H1 (cell line): ENCODE measurements at regions not wholly inside any gene's neighbourhood (a gene's known extent, or its start where the extent isn't known, plus 50 kb on each side); places are given as distances from the start of the nearest gene placed in this dataset.

Experiments used
- CTCF ChIA-PET: fragments of 300-600 bp; sonication (Branson Sonifier 250); formaldehyde crosslinking; loops from one replicate; lab custom pipeline; 2021; ENCODE audit not compliant: partially characterized antibody; lab: Charles Lee
- POLR2A ChIA-PET: fragments of 300-600 bp; sonication (Branson Sonifier 250); formaldehyde crosslinking; loops from one replicate; lab custom pipeline; 2021; ENCODE audit warnings: inconsistent platforms; ENCODE audit not compliant: partially characterized antibody; lab: Charles Lee
- DNase-seq, 2 experiments: peaks; one replicate each; pipeline versions ENCODE4 v3.0.0 to v3.0.0-alpha.2; 2010 to 2022; ENCODE audit warnings: low spot score in 2 of 2, low read depth in 1 of 2, mixed read lengths in 1 of 2
- FAIRE-seq: peaks from 2 replicates; lab custom pipeline; 2011; peaks lifted over from hg19 to GRCh38; lab: Jason Lieb, UNC
- H2AFZ ChIP-seq: 2 replicates; pipeline ENCODE4 v1.8.1; 2012; ENCODE audit warnings: low read length, inconsistent platforms
- H2AK5ac ChIP-seq: 2 replicates; pipeline ENCODE4 v1.6.1; 2013; ENCODE audit warnings: low read depth, low read length
- H2BK120ac ChIP-seq: replicated peaks from 2 replicates; pipeline ENCODE3; 2013; ENCODE audit warnings: low read depth, low read length, inconsistent platforms
- H2BK12ac ChIP-seq: 2 replicates; pipeline ENCODE4 v1.6.1; 2013; ENCODE audit warnings: low read depth, low read length
- H2BK15ac ChIP-seq: 2 replicates; pipeline ENCODE4 v1.6.1; 2013; ENCODE audit warnings: low read length
- H2BK20ac ChIP-seq: 2 replicates; pipeline ENCODE4 v1.6.1; 2013; ENCODE audit warnings: low read length
- H2BK5ac ChIP-seq: 2 replicates; pipeline ENCODE4 v1.6.1; 2013; ENCODE audit warnings: low read depth, low read length
- H3K14ac ChIP-seq: 2 replicates; pipeline ENCODE4 v1.6.1; 2013; ENCODE audit warnings: inconsistent platforms; ENCODE audit not compliant: insufficient read length
- H3K18ac ChIP-seq: 2 replicates; pipeline ENCODE4 v1.6.1; 2013; ENCODE audit warnings: low read length; ENCODE audit errors: extremely low read depth
- H3K23ac ChIP-seq: 2 replicates; pipeline ENCODE4 v1.6.1; 2013; ENCODE audit warnings: inconsistent platforms; ENCODE audit not compliant: insufficient read length
- H3K23me2 ChIP-seq: 2 replicates; pipeline ENCODE4 v1.6.1; 2013; ENCODE audit warnings: low read depth, low read length
- H3K27ac ChIP-seq: 2 replicates; pipeline ENCODE4 v1.6.1; 2011; ENCODE audit warnings: low read depth, low read length, inconsistent platforms
- H3K27me3 ChIP-seq, 4 experiments: replicated peaks in 1 of 4; 1 replicate in 1 of 4; 2 replicates in 3 of 4; pipeline versions ENCODE4 v1.6.1 to v1.8.1; 2011 to 2013; ENCODE audit warnings: low read length in 3 of 4, mild to moderate bottlenecking in 3 of 4, inconsistent platforms in 2 of 4, mixed read lengths in 2 of 4, moderate library complexity in 1 of 4; ENCODE audit not compliant: control insufficient read depth in 3 of 4, insufficient read depth in 3 of 4; ENCODE audit errors: extremely low read depth in 1 of 4
- H3K36me3 ChIP-seq, 4 experiments: 2 replicates each; pipeline versions ENCODE4 v1.6.1 to v1.8.1; 2011 to 2013; ENCODE audit warnings: mild to moderate bottlenecking in 4 of 4, low read length in 3 of 4, moderate library complexity in 2 of 4, control low read depth in 1 of 4, inconsistent platforms in 1 of 4; ENCODE audit not compliant: insufficient read depth in 4 of 4, control insufficient read depth in 2 of 4
- H3K4ac ChIP-seq: replicated peaks from 2 replicates; pipeline ENCODE3; 2013; ENCODE audit warnings: low read length, low read depth, mixed read lengths, inconsistent platforms; ENCODE audit not compliant: insufficient read length
- H3K4me1 ChIP-seq, 4 experiments: replicated peaks in 1 of 4; 1 replicate in 1 of 4; 2 replicates in 3 of 4; pipeline versions ENCODE4 v1.6.1 to v1.8.1; 2011 to 2013; ENCODE audit warnings: low read length in 3 of 4, inconsistent platforms in 2 of 4, mixed read lengths in 1 of 4; ENCODE audit not compliant: insufficient read depth in 4 of 4, control insufficient read depth in 3 of 4
- H3K4me2 ChIP-seq, 2 experiments: 2 replicates each; pipeline versions ENCODE4 v1.6.1 to v1.8.1; 2011 to 2013; ENCODE audit warnings: low read depth in 2 of 2, low read length in 2 of 2, control low read depth in 1 of 2, inconsistent platforms in 1 of 2, mild to moderate bottlenecking in 1 of 2; ENCODE audit not compliant: insufficient read depth in 1 of 2
- H3K4me3 ChIP-seq, 4 experiments: fragments of 200-600, 300-600 bp in 1 of 4; sonication (generic), shearing (Covaris generic), sonication (Bioruptor Twin) in 1 of 4; 2 replicates each; pipeline versions ENCODE4 v1.5.1 to v1.8.1; 2011 to 2016; ENCODE audit warnings: low read length in 4 of 4, low read depth in 3 of 4, control low read depth in 2 of 4, inconsistent platforms in 2 of 4, mild to moderate bottlenecking in 2 of 4, mixed read lengths in 1 of 4, moderate library complexity in 1 of 4; ENCODE audit not compliant: insufficient read depth in 2 of 4; ENCODE audit errors: extremely low read depth in 1 of 4
- H3K56ac ChIP-seq: replicated peaks from 2 replicates; pipeline ENCODE3; 2013; ENCODE audit warnings: low read depth, mild to moderate bottlenecking, mixed read lengths, low read length, inconsistent platforms; ENCODE audit not compliant: insufficient read length
- H3K79me1 ChIP-seq: 2 replicates; pipeline ENCODE4 v1.6.1; 2013; ENCODE audit warnings: low read depth, low read length, control low read depth
- H3K79me2 ChIP-seq, 2 experiments: 2 replicates each; pipeline versions ENCODE4 v1.6.1 to v1.8.1; 2012 to 2013; ENCODE audit warnings: low read length in 2 of 2, mild to moderate bottlenecking in 2 of 2, inconsistent platforms in 1 of 2; ENCODE audit not compliant: insufficient read depth in 2 of 2, control insufficient read depth in 1 of 2
- H3K9ac ChIP-seq, 4 experiments: replicated peaks in 1 of 4; 1 replicate in 1 of 4; 2 replicates in 3 of 4; pipeline versions ENCODE4 v1.6.1 to v1.8.1; 2011 to 2013; ENCODE audit warnings: low read depth in 3 of 4, low read length in 3 of 4, control low read depth in 2 of 4, mild to moderate bottlenecking in 2 of 4, moderate library complexity in 2 of 4, inconsistent platforms in 1 of 4; ENCODE audit errors: extremely low read depth in 1 of 4
- H3K9me3 ChIP-seq, 2 experiments: 2 replicates each; pipeline versions ENCODE4 v1.6.1 to v1.8.1; 2012 to 2013; ENCODE audit warnings: mild to moderate bottlenecking in 2 of 2, moderate library complexity in 2 of 2, control low read depth in 1 of 2, inconsistent platforms in 1 of 2, low read depth in 1 of 2, low read length in 1 of 2, mixed read lengths in 1 of 2; ENCODE audit not compliant: insufficient read depth in 2 of 2
- H4K20me1 ChIP-seq, 2 experiments: replicated peaks in 1 of 2; 2 replicates each; pipeline versions ENCODE3 to v1.8.1; 2011 to 2013; ENCODE audit warnings: inconsistent platforms in 2 of 2, low read length in 2 of 2, mild to moderate bottlenecking in 1 of 2; ENCODE audit not compliant: insufficient read depth in 2 of 2, control insufficient read depth in 1 of 2
- H4K5ac ChIP-seq: 2 replicates; pipeline ENCODE4 v1.6.1; 2013; ENCODE audit warnings: low read length, low read depth, mixed read lengths, inconsistent platforms; ENCODE audit not compliant: insufficient read length
- H4K8ac ChIP-seq: 2 replicates; pipeline ENCODE4 v1.8.0; 2013; ENCODE audit warnings: mild to moderate bottlenecking, moderate library complexity, low read length, inconsistent platforms; ENCODE audit not compliant: insufficient read depth; ENCODE audit errors: extremely low read depth
- H4K91ac ChIP-seq: replicated peaks from 2 replicates; pipeline ENCODE3; 2013; ENCODE audit warnings: low read length, mixed read lengths, inconsistent platforms; ENCODE audit not compliant: insufficient read length
- BRCA1 ChIP-seq: IDR thresholded peaks from 2 replicates; pipeline ENCODE4 v1.6.1; 2012; ENCODE audit warnings: low read depth, low read length, improper control_type of control experiment
- CBX8 ChIP-seq: fragments of 300-800, 300-1000 bp; sonication (generic); IDR thresholded peaks from 2 replicates; pipeline ENCODE4 v1.7.1; 2016; ENCODE audit warnings: low read depth, low read length, borderline replicate concordance
- CEBPB ChIP-seq: IDR thresholded peaks from 2 replicates; pipeline ENCODE4 v1.6.1; 2012; ENCODE audit warnings: low read depth, low read length
- CHD1 ChIP-seq: IDR thresholded peaks from 2 replicates; pipeline ENCODE4 v1.6.1; 2012; ENCODE audit warnings: low read depth, low read length, improper control_type of control experiment
- CREB1 ChIP-seq: IDR thresholded peaks from 2 replicates; pipeline ENCODE4 v1.6.1; 2012; ENCODE audit warnings: inconsistent platforms
- EGR1 ChIP-seq: IDR thresholded peaks from 2 replicates; pipeline ENCODE4 v1.6.1; 2011; ENCODE audit warnings: low read depth, low read length, borderline replicate concordance
- EZH2 ChIP-seq: fragments of 200-600 bp; sonication (generic); IDR thresholded peaks from 2 replicates; pipeline ENCODE4 v1.7.1; 2012; ENCODE audit warnings: low read depth, mild to moderate bottlenecking, moderate library complexity, low read length, inconsistent platforms; ENCODE audit not compliant: severe bottlenecking
- FOSL1 ChIP-seq: IDR thresholded peaks from 2 replicates; pipeline ENCODE4 v1.6.1; 2011; ENCODE audit warnings: mild to moderate bottlenecking, low read depth, low read length, moderate library complexity; ENCODE audit not compliant: insufficient read depth
- HDAC2 ChIP-seq, 2 experiments: fragments of 300-600 bp in 1 of 2; sonication (generic) in 1 of 2; IDR thresholded peaks; 2 replicates each; pipeline ENCODE4 v1.6.1; 2011 to 2012; ENCODE audit warnings: low read depth in 2 of 2, low read length in 2 of 2, mild to moderate bottlenecking in 2 of 2, moderate library complexity in 2 of 2, borderline replicate concordance in 1 of 2, inconsistent platforms in 1 of 2
- JUN ChIP-seq: IDR thresholded peaks from 2 replicates; pipeline ENCODE4 v1.6.1; 2011; ENCODE audit warnings: low read depth, mild to moderate bottlenecking, improper control_type of control experiment, low read length
- KDM5A ChIP-seq: fragments of 200-600 bp; IDR thresholded peaks from 2 replicates; pipeline ENCODE4 v1.7.1; 2012; ENCODE audit warnings: mild to moderate bottlenecking, low read length, inconsistent platforms, mixed read lengths
- MAFK ChIP-seq: IDR thresholded peaks from 2 replicates; pipeline ENCODE4 v1.6.1; 2012; ENCODE audit warnings: low read depth, mild to moderate bottlenecking, improper control_type of control experiment, low read length
- SRF ChIP-seq: IDR thresholded peaks from 2 replicates; pipeline ENCODE4 v1.6.1; 2011; ENCODE audit warnings: mild to moderate bottlenecking, low read depth, low read length, moderate library complexity
- YY1 ChIP-seq: IDR thresholded peaks from 2 replicates; pipeline ENCODE4 v1.6.1; 2011; ENCODE audit warnings: low read depth, mild to moderate bottlenecking, low read length
- ZNF274 ChIP-seq: IDR thresholded peaks from 2 replicates; pipeline ENCODE4 v1.7.0; 2012; ENCODE audit warnings: low read length, borderline replicate concordance; ENCODE audit errors: extremely low read depth
- WGBS, 2 experiments: shearing (Covaris generic) in 1 of 2; methylation state at CpG; one replicate each; pipeline versions ENCODE4 v1.1.6 to v1.1.7; 2013 to 2015; ENCODE audit warnings: low lambda C conversion rate in 2 of 2, mixed read lengths in 2 of 2, inconsistent platforms in 1 of 2, low coverage in 1 of 2, missing lambda C conversion rate in 1 of 2; ENCODE audit not compliant: insufficient replicate concordance in 2 of 2, insufficient coverage in 1 of 2, insufficient read length in 1 of 2; ENCODE audit errors: extremely low coverage in 1 of 2, missing lambda C conversion rate in 1 of 2; 5-methylcytosine and 5-hydroxymethylcytosine counted together

DNA sequence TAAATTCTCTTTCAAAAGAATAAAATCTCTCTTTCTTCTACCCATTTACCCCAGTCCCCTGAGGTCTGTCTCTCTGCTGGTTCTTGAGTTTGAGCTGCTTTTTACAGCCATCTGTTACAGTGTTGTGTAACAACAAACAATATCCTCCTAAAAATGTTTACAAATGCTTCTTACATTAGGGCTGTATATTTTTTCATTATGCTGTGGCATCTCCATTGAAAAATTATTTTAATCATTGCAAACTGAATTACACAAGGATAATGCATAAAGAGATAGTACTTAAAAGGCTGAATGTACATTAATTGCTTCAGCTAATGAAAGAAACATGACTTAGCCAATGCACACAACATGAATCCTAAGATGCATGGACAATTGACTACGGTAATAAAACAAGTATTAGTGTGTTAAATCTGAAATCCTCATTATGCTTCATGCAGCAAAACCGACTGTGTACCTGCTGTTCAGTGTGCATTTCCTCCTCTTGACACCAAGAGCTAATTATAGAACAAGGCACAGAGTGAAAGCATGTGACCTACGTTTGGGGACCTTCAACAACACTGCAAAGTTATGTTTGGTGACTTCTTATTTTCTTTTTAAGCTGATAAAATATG is 181.7 kb upstream of the RHOBTB1 start:
- H3K4me3 ChIP-seq, result no peak overlapping the region
- H3K9ac ChIP-seq, result no peak overlapping the region
- H3K18ac ChIP-seq, result no peak overlapping the region
- H2BK120ac ChIP-seq, result no peak overlapping the region
- H2BK20ac ChIP-seq, result no peak overlapping the region
- no peaks in the 10 kb centered on the region for H3K36me3 ChIP-seq
- no peak for DNase-seq
- no peaks in the 10 kb centered on the region for H3K4me1 ChIP-seq
- no peak overlapping the region for H3K4ac ChIP-seq
- ChIA-PET CTCF (no interaction called here), POLR2A (no interaction called here)
- no peak overlapping the region for H3K27ac ChIP-seq
- 88% methylated on average over 3 of the region's 3 CpGs; no CpG with 5 or more reads in 1 of the 2 experiments for WGBS, 2 experiments
- H3K23me2 ChIP-seq, result peaks cover 4% of the 10 kb centered on the region; the same call in 1 of the 2 replicates
- H4K91ac ChIP-seq, result no peak overlapping the region
- H2BK12ac ChIP-seq, result no peak overlapping the region
- FAIRE-seq, result no peak
- no peaks in the 10 kb centered on the region for H3K79me1 ChIP-seq
- H2AFZ ChIP-seq, result no peak overlapping the region
- no peaks in the 10 kb centered on the region for H3K79me2 ChIP-seq
- H4K5ac ChIP-seq, result no peak overlapping the region
- H3K56ac ChIP-seq, result no peak overlapping the region
- no peak overlapping the region for H2AK5ac ChIP-seq
- no peak overlapping the region for H3K14ac ChIP-seq
- H4K20me1 ChIP-seq, result no peaks in the 10 kb centered on the region
- no peak overlapping the region for H2BK15ac ChIP-seq
- H3K23ac ChIP-seq, result no peak overlapping the region
- H3K9me3 ChIP-seq, result no peaks in the 10 kb centered on the region
- H2BK5ac ChIP-seq, result no peak overlapping the region
- H4K8ac ChIP-seq, result no peak overlapping the region
- no peak overlapping the region for H3K4me2 ChIP-seq
- H3K27me3 ChIP-seq, result no peaks in the 10 kb centered on the region
- TF ChIP-seq KDM5A (no peak), CREB1 (no peak), CBX8 (no peak), EGR1 (no peak), FOSL1 (no peak), HDAC2 (IDR thresholded peaks at IDR 0.05; ENCODE audit: borderline replicate concordance in 1 of 2, low read depth in 2 of 2, low read length in 2 of 2) (no peak), CEBPB (no peak), YY1 (no peak), ZNF274 (no peak), EZH2 (no peak), MAFK (no peak), CHD1 (no peak), BRCA1 (no peak), SRF (no peak), JUN (no peak)
